SK-N-SH (cell line): ENCODE measurements at regions not wholly inside any gene's neighbourhood (a gene's known extent, or its start where the extent isn't known, plus 50 kb on each side); places are given as distances from the start of the nearest gene placed in this dataset.

Experiments
- CHD2 ChIP-seq: fragments of 150-350 bp; IDR thresholded peaks from 2 replicates; pipeline ENCODE4 v1.6.1; 2018; ENCODE audit warnings: low read length; ENCODE audit not compliant: partially characterized antibody
- EZH2phosphoT487 ChIP-seq: fragments of 200-600 bp; sonication (generic); IDR thresholded peaks from 2 replicates; pipeline ENCODE4 v1.6.1; 2017; ENCODE audit warnings: low read depth, mixed run types, mild to moderate bottlenecking, antibody characterized with exemption, moderate library complexity, borderline replicate concordance
- JUND ChIP-seq: IDR thresholded peaks from 2 replicates; pipeline ENCODE4 v1.4.0; 2012
- MAX ChIP-seq: IDR thresholded peaks from 2 replicates; pipeline ENCODE4 v1.4.0; 2012; ENCODE audit warnings: low read depth
- MXI1 ChIP-seq: IDR thresholded peaks from 2 replicates; pipeline ENCODE4 v1.6.1; 2012; ENCODE audit warnings: mild to moderate bottlenecking, low read depth, low read length, improper control_type of control experiment
- POLR2AphosphoS5 ChIP-seq: IDR thresholded peaks from 2 replicates; pipeline ENCODE4 v1.6.1; 2012; ENCODE audit warnings: low read depth, low read length
- RXRA ChIP-seq: IDR thresholded peaks from 2 replicates; pipeline ENCODE4 v1.4.0; 2012; ENCODE audit warnings: low read depth, mild to moderate bottlenecking, borderline replicate concordance
- SMC3 ChIP-seq: IDR thresholded peaks from 2 replicates; pipeline ENCODE4 v1.6.1; 2012; ENCODE audit warnings: low read depth, low read length, improper control_type of control experiment
- TF ChIP-seq, protein P1 (sequence below): fragments of 200-600 bp; sonication (generic); IDR thresholded peaks from 2 replicates; pipeline ENCODE4 v1.6.1; 2017; ENCODE audit warnings: antibody characterized with exemption, mild to moderate bottlenecking, moderate library complexity
- TF ChIP-seq, protein P2 (sequence below): IDR thresholded peaks from 2 replicates; pipeline ENCODE4 v1.6.1; 2012; ENCODE audit warnings: mild to moderate bottlenecking, low read depth, low read length, moderate library complexity

- TF ChIP-seq, protein P1, sequence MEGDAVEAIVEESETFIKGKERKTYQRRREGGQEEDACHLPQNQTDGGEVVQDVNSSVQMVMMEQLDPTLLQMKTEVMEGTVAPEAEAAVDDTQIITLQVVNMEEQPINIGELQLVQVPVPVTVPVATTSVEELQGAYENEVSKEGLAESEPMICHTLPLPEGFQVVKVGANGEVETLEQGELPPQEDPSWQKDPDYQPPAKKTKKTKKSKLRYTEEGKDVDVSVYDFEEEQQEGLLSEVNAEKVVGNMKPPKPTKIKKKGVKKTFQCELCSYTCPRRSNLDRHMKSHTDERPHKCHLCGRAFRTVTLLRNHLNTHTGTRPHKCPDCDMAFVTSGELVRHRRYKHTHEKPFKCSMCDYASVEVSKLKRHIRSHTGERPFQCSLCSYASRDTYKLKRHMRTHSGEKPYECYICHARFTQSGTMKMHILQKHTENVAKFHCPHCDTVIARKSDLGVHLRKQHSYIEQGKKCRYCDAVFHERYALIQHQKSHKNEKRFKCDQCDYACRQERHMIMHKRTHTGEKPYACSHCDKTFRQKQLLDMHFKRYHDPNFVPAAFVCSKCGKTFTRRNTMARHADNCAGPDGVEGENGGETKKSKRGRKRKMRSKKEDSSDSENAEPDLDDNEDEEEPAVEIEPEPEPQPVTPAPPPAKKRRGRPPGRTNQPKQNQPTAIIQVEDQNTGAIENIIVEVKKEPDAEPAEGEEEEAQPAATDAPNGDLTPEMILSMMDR = no peak
- no peak for TF ChIP-seq JUND
- TF ChIP-seq CHD2 = no peak
- no peak for TF ChIP-seq POLR2AphosphoS5
- no peak for TF ChIP-seq SMC3
- no peak for TF ChIP-seq MAX
- no peak for TF ChIP-seq RXRA
- no peak for TF ChIP-seq EZH2phosphoT487
- no peak for TF ChIP-seq MXI1
- TF ChIP-seq, protein P2, sequence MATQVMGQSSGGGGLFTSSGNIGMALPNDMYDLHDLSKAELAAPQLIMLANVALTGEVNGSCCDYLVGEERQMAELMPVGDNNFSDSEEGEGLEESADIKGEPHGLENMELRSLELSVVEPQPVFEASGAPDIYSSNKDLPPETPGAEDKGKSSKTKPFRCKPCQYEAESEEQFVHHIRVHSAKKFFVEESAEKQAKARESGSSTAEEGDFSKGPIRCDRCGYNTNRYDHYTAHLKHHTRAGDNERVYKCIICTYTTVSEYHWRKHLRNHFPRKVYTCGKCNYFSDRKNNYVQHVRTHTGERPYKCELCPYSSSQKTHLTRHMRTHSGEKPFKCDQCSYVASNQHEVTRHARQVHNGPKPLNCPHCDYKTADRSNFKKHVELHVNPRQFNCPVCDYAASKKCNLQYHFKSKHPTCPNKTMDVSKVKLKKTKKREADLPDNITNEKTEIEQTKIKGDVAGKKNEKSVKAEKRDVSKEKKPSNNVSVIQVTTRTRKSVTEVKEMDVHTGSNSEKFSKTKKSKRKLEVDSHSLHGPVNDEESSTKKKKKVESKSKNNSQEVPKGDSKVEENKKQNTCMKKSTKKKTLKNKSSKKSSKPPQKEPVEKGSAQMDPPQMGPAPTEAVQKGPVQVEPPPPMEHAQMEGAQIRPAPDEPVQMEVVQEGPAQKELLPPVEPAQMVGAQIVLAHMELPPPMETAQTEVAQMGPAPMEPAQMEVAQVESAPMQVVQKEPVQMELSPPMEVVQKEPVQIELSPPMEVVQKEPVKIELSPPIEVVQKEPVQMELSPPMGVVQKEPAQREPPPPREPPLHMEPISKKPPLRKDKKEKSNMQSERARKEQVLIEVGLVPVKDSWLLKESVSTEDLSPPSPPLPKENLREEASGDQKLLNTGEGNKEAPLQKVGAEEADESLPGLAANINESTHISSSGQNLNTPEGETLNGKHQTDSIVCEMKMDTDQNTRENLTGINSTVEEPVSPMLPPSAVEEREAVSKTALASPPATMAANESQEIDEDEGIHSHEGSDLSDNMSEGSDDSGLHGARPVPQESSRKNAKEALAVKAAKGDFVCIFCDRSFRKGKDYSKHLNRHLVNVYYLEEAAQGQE = no peak
Measured at GRCh38 chr2:181372646-181373040, 84.5 kb upstream of the ITGA4 start.
